IMR-90 (cell line): ENCODE measurements at regions not wholly inside any gene's neighbourhood (a gene's known extent, or its start where the extent isn't known, plus 50 kb on each side); places are given as distances from the start of the nearest gene placed in this dataset.

Source experiments
- ATAC-seq: fragments of 200-7000 bp; cut with Tn5 transposase; 2 replicates; pipeline ENCODE4 v1.9.1; 2020; ENCODE audit warnings: low read depth, mild to moderate bottlenecking, moderate library complexity
- BruUV-seq: library from RNA; stranded (reverse); fragments of 400-500 nt; replicated peaks from 2 replicates; lab custom pipeline; 2021; lab: Mats Ljungman, UMichigan
- CTCF ChIA-PET: fragments of 300-600 bp; formaldehyde crosslinking; extraction: SDS; loops from one replicate; lab custom pipeline; 2021; ENCODE audit warnings: antibody characterized with exemption; lab: Yijun Ruan, JAX
- POLR2A ChIA-PET: fragments of 300-600 bp; sonication (Branson Sonifier 250); formaldehyde crosslinking; loops from one replicate; lab custom pipeline; 2022; ENCODE audit warnings: antibody characterized with exemption; ENCODE audit not compliant: unreplicated experiment; lab: Charles Lee
- DNase-seq: peaks from one replicate; pipeline ENCODE4 v3.0.0; 2013
- H2AFZ ChIP-seq: replicated peaks from 2 replicates; pipeline ENCODE3; 2013; ENCODE audit warnings: low read length, mild to moderate bottlenecking; ENCODE audit not compliant: poor library complexity
- H2AK5ac ChIP-seq: 2 replicates; pipeline ENCODE4 v1.6.1; 2013; ENCODE audit warnings: low read depth, low read length, inconsistent platforms
- H2AK9ac ChIP-seq: replicated peaks from 2 replicates; pipeline ENCODE3; 2013; ENCODE audit warnings: mild to moderate bottlenecking, low read depth, low read length, moderate library complexity; ENCODE audit not compliant: poor library complexity
- H2BK120ac ChIP-seq: 2 replicates; pipeline ENCODE4 v1.6.1; 2013; ENCODE audit warnings: low read depth, low read length, inconsistent platforms
- H2BK15ac ChIP-seq: 3 replicates; pipeline ENCODE4 v1.6.1; 2013; ENCODE audit warnings: low read depth, low read length, inconsistent platforms
- H2BK20ac ChIP-seq: 2 replicates; pipeline ENCODE4 v1.6.1; 2013; ENCODE audit warnings: low read depth, mild to moderate bottlenecking, inconsistent platforms, low read length, moderate library complexity
- H2BK5ac ChIP-seq: 2 replicates; pipeline ENCODE4 v1.6.1; 2013; ENCODE audit warnings: mild to moderate bottlenecking, low read depth, low read length, inconsistent platforms; ENCODE audit not compliant: poor library complexity, severe bottlenecking
- H3K14ac ChIP-seq: replicated peaks from 2 replicates; pipeline ENCODE4 v1.6.1; 2013; ENCODE audit warnings: low read depth, low read length, inconsistent platforms
- H3K18ac ChIP-seq: 2 replicates; pipeline ENCODE4 v1.6.1; 2013; ENCODE audit warnings: low read depth, low read length, control low read depth
- H3K23ac ChIP-seq: 2 replicates; pipeline ENCODE4 v1.6.1; 2013; ENCODE audit warnings: low read depth, low read length, inconsistent platforms
- H3K27ac ChIP-seq: 2 replicates; pipeline ENCODE4 v1.5.1; 2013; ENCODE audit warnings: mild to moderate bottlenecking, control low read depth, low read length; ENCODE audit not compliant: insufficient read depth
- H3K27me3 ChIP-seq: 2 replicates; pipeline ENCODE4 v1.6.1; 2013; ENCODE audit warnings: low read length; ENCODE audit not compliant: control insufficient read depth, insufficient read depth
- H3K36me3 ChIP-seq: 2 replicates; pipeline ENCODE4 v1.6.1; 2013; ENCODE audit warnings: low read length, mixed read lengths; ENCODE audit not compliant: control insufficient read depth, insufficient read depth
- H3K4ac ChIP-seq: 2 replicates; pipeline ENCODE4 v1.6.1; 2013; ENCODE audit warnings: low read depth, low read length, inconsistent platforms
- H3K4me1 ChIP-seq: 2 replicates; pipeline ENCODE4 v1.6.1; 2013; ENCODE audit warnings: low read length, mixed read lengths; ENCODE audit not compliant: control insufficient read depth, insufficient read depth
- H3K4me2 ChIP-seq: 2 replicates; pipeline ENCODE4 v1.6.1; 2013; ENCODE audit warnings: low read depth, mild to moderate bottlenecking, control low read depth, low read length, moderate library complexity
- H3K4me3 ChIP-seq: 2 replicates; pipeline ENCODE4 v1.5.1; 2013; ENCODE audit warnings: low read depth, mild to moderate bottlenecking, control low read depth, low read length, moderate library complexity; ENCODE audit not compliant: insufficient read depth
- H3K56ac ChIP-seq: 2 replicates; pipeline ENCODE4 v1.6.1; 2013; ENCODE audit warnings: low read length, inconsistent platforms; ENCODE audit not compliant: insufficient read depth; ENCODE audit errors: extremely low read depth
- H3K79me1 ChIP-seq, 2 experiments: 2 replicates each; pipeline ENCODE4 v1.6.1; 2013; ENCODE audit warnings: low read length in 2 of 2, inconsistent platforms in 1 of 2, low read depth in 1 of 2
- H3K9ac ChIP-seq: 2 replicates; pipeline ENCODE4 v1.6.1; 2013; ENCODE audit warnings: low read depth, low read length, control low read depth
- H3K9me1 ChIP-seq: 2 replicates; pipeline ENCODE4 v1.6.1; 2013; ENCODE audit warnings: low read length, inconsistent platforms; ENCODE audit not compliant: insufficient read depth
- H3K9me3 ChIP-seq: 2 replicates; pipeline ENCODE4 v1.6.1; 2013; ENCODE audit warnings: low read length; ENCODE audit not compliant: control insufficient read depth, insufficient read depth
- H4K20me1 ChIP-seq: 2 replicates; pipeline ENCODE4 v1.6.1; 2013; ENCODE audit warnings: low read length, inconsistent platforms; ENCODE audit not compliant: insufficient read depth
- H4K5ac ChIP-seq: 2 replicates; pipeline ENCODE4 v1.6.1; 2013; ENCODE audit warnings: mild to moderate bottlenecking, low read depth, low read length, control low read depth
- H4K8ac ChIP-seq, 2 experiments: 2 replicates each; pipeline ENCODE4 v1.6.1; 2013; ENCODE audit warnings: low read depth in 2 of 2, low read length in 2 of 2, control low read depth in 1 of 2, inconsistent platforms in 1 of 2
- H4K91ac ChIP-seq: 2 replicates; pipeline ENCODE4 v1.6.1; 2013; ENCODE audit warnings: low read depth, low read length, inconsistent platforms; ENCODE audit not compliant: insufficient read depth
- MXI1 ChIP-seq: IDR thresholded peaks from 2 replicates; pipeline ENCODE4 v1.6.1; 2012; ENCODE audit warnings: low read depth, mild to moderate bottlenecking, low read length, moderate library complexity, borderline replicate concordance
- WGBS, 2 experiments: methylation state at CpG; one replicate each; pipeline versions ENCODE4 v1.1.5 to v1.1.7; 2013; ENCODE audit warnings: missing lambda C conversion rate in 2 of 2; ENCODE audit not compliant: insufficient read length in 1 of 2; ENCODE audit errors: extremely low coverage in 2 of 2; 5-methylcytosine and 5-hydroxymethylcytosine counted together
- dilution Hi-C: fragments of 300-500 bp; cut with HindIII; formaldehyde crosslinking; loops from one replicate; pipeline ENCODE4 v1.14.3; 2018; ENCODE audit warnings: low sequenced_read_pairs; ENCODE audit not compliant: unreplicated experiment
- in situ Hi-C: fragments of 300-500 bp; cut with MboI; formaldehyde crosslinking; loops from 3 replicates; pipeline ENCODE4 v1.14.3; 2019; ENCODE audit warnings: low sequenced_read_pairs, inconsistent platforms, mixed read lengths
- intact Hi-C: fragments of 100-400 bp; cut with micrococcal nuclease; formaldehyde crosslinking; loops from 2 replicates; pipeline ENCODE4 v1.10.0; 2022

- no peaks in the 10 kb centered on the region for H4K20me1 ChIP-seq
- H3K27ac ChIP-seq = no peak overlapping the region
- H3K79me1 ChIP-seq = no peaks in the 10 kb centered on the region
- H3K36me3 ChIP-seq = no peaks in the 10 kb centered on the region
- no peaks in the 10 kb centered on the region for H3K27me3 ChIP-seq
- no peak for ATAC-seq
- ChIA-PET CTCF (no interaction called here), POLR2A (no interaction called here)
- no peak overlapping the region for H3K9ac ChIP-seq
- no peaks in the 10 kb centered on the region; the same call in 1 of the 2 replicates for H3K4me1 ChIP-seq
- H3K4me2 ChIP-seq = no peak overlapping the region
- no peak overlapping the region for H4K8ac ChIP-seq
- no peak overlapping the region for H3K14ac ChIP-seq
- no peak overlapping the region for H4K91ac ChIP-seq
- H2BK20ac ChIP-seq = no peak overlapping the region
- H4K5ac ChIP-seq = no peak overlapping the region
- no peak for DNase-seq
- no peak overlapping the region for H3K4me3 ChIP-seq
- no peaks in the 10 kb centered on the region for H3K9me1 ChIP-seq
- TF ChIP-seq MXI1 = no peak
- intact Hi-C loops (no loop called here), in situ Hi-C loops (no loop called here), dilution Hi-C loops (no loop called here)
- BruUV-seq = no TSS peak
- no peak overlapping the region for H3K4ac ChIP-seq
- no peak overlapping the region for H3K56ac ChIP-seq
- H2AK9ac ChIP-seq = no peak overlapping the region
- WGBS, 2 experiments = no CpG with 5 or more reads among the region's 3 CpGs
- H3K23ac ChIP-seq = no peak overlapping the region
- H3K18ac ChIP-seq = no peak overlapping the region
- H2AK5ac ChIP-seq = no peak overlapping the region
- no peak overlapping the region for H2BK15ac ChIP-seq
- H2BK120ac ChIP-seq = no peak overlapping the region
- H3K9me3 ChIP-seq = no peaks in the 10 kb centered on the region; the same call in 1 of the 2 replicates
- H2BK5ac ChIP-seq = no peak overlapping the region
- H2AFZ ChIP-seq = no peak overlapping the region
These were observed 255.4 kb upstream of the STXBP5 start for GRCh38 chr6:146948790-146949342.
